ENCODE measurements at regions not wholly inside any gene's neighbourhood (a gene's known extent, or its start where the extent isn't known, plus 50 kb on each side); places are given as distances from the start of the nearest gene placed in this dataset.

DNA sequence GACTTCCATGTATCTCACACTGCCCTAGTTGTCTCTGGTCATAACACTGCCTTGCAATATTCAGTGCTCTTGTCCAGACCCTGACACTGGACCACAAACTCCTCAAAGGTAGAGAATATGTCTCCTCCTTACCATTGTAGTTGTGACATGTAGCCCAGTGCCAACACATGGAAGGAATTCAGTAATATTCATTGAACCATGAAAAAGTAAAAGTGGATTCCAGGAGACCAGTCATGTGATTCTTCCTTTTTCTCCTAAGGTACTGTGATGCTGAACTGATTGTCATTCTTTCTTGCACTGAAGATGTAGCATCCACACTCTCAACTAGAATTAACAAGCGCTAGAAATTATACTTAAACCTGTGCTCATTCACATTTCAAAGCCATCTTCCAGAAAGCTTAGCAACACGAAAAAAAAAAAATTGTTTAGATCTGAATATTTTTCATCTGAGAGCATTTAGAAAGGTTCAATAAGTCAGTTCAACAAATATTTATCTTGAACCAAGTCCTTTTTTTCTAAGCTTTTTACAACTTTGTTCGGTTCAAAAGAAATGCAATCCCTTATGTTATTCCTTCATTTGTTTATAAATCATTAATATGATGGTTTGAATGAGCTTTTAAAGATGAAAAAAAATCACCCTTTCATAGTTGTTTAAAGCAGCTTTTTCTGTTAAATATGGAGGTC lies 224.7 kb upstream of the BLID start:
- TF ChIP-seq EP300 (IDR thresholded peaks at IDR 0.05): no peak
- TF ChIP-seq, protein P1, sequence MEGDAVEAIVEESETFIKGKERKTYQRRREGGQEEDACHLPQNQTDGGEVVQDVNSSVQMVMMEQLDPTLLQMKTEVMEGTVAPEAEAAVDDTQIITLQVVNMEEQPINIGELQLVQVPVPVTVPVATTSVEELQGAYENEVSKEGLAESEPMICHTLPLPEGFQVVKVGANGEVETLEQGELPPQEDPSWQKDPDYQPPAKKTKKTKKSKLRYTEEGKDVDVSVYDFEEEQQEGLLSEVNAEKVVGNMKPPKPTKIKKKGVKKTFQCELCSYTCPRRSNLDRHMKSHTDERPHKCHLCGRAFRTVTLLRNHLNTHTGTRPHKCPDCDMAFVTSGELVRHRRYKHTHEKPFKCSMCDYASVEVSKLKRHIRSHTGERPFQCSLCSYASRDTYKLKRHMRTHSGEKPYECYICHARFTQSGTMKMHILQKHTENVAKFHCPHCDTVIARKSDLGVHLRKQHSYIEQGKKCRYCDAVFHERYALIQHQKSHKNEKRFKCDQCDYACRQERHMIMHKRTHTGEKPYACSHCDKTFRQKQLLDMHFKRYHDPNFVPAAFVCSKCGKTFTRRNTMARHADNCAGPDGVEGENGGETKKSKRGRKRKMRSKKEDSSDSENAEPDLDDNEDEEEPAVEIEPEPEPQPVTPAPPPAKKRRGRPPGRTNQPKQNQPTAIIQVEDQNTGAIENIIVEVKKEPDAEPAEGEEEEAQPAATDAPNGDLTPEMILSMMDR (IDR thresholded peaks at IDR 0.05): no peak

All from ovary (tissue), 3 donors.